Liver (tissue), 8 donors: ENCODE measurements at regions not wholly inside any gene's neighbourhood (a gene's known extent, or its start where the extent isn't known, plus 50 kb on each side); places are given as distances from the start of the nearest gene placed in this dataset.

ENCODE experiments used
- DNase-seq: peaks from one replicate; pipeline ENCODE4 v3.0.0-alpha.2; 2017; ENCODE audit warnings: low spot score
- H3K27ac ChIP-seq, 2 donors: one replicate each; pipeline ENCODE4 v1.7.0; 2013; ENCODE audit warnings: inconsistent platforms in 2 of 2, low read length in 2 of 2, control low read depth in 1 of 2, low read depth in 1 of 2, mild to moderate bottlenecking in 1 of 2
- H3K27me3 ChIP-seq, 4 donors: one replicate each; pipeline versions ENCODE4 v1.6.1 to v1.7.0; 2013; ENCODE audit warnings: low read length in 3 of 4, inconsistent platforms in 1 of 4, mild to moderate bottlenecking in 1 of 4, moderate library complexity in 1 of 4; ENCODE audit not compliant: control insufficient read depth in 4 of 4, insufficient read depth in 4 of 4
- H3K36me3 ChIP-seq, 4 donors: one replicate each; pipeline versions ENCODE4 v1.6.1 to v1.7.0; 2013; ENCODE audit warnings: low read length in 3 of 4, mild to moderate bottlenecking in 3 of 4, low read depth in 1 of 4, moderate library complexity in 1 of 4; ENCODE audit not compliant: control insufficient read depth in 4 of 4, insufficient read depth in 3 of 4
- H3K4me1 ChIP-seq, 4 donors: one replicate each; pipeline versions ENCODE4 v1.6.1 to v1.7.0; 2013; ENCODE audit warnings: low read length in 3 of 4, mild to moderate bottlenecking in 3 of 4, moderate library complexity in 1 of 4; ENCODE audit not compliant: control insufficient read depth in 4 of 4, insufficient read depth in 4 of 4
- H3K4me3 ChIP-seq, 3 donors: one replicate each; pipeline versions ENCODE4 v1.6.1 to v1.7.0; 2013; ENCODE audit warnings: low read length in 3 of 3, control low read depth in 1 of 3, low read depth in 1 of 3, mild to moderate bottlenecking in 1 of 3
- H3K9ac ChIP-seq, 2 donors: one replicate each; pipeline ENCODE4 v1.7.0; 2013; ENCODE audit warnings: low read length in 2 of 2, mild to moderate bottlenecking in 2 of 2, moderate library complexity in 2 of 2, control low read depth in 1 of 2, low read depth in 1 of 2
- H3K9me3 ChIP-seq, 4 donors: one replicate each; pipeline versions ENCODE4 v1.6.1 to v1.7.0; 2013; ENCODE audit warnings: low read length in 3 of 4; ENCODE audit not compliant: control insufficient read depth in 4 of 4
- EGR1 ChIP-seq, 2 donors: IDR thresholded peaks; 2 replicates each; pipeline ENCODE4 v1.6.1; 2016 to 2018; ENCODE audit warnings: antibody characterized with exemption in 2 of 2, low read depth in 2 of 2
- FOXA1 ChIP-seq: IDR thresholded peaks from 2 replicates; pipeline ENCODE4 v1.6.1; 2016; ENCODE audit warnings: antibody characterized with exemption
- GABPA ChIP-seq, 2 donors: IDR thresholded peaks in 1 of 2; conservative IDR thresholded peaks in 1 of 2; 2 replicates each; pipeline ENCODE4 v1.6.1; 2016; ENCODE audit warnings: antibody characterized with exemption in 2 of 2, mild to moderate bottlenecking in 1 of 2, moderate library complexity in 1 of 2
- HNF4A ChIP-seq, 2 donors: conservative IDR thresholded peaks; 2 replicates each; pipeline ENCODE4 v1.6.1; 2016; ENCODE audit warnings: antibody characterized with exemption in 2 of 2, mild to moderate bottlenecking in 2 of 2
- HNF4G ChIP-seq: IDR thresholded peaks from 2 replicates; pipeline ENCODE4 v1.6.1; 2016; ENCODE audit warnings: antibody characterized with exemption
- JUND ChIP-seq, 2 donors: IDR thresholded peaks; 2 replicates each; pipeline ENCODE4 v1.6.1; 2016; ENCODE audit warnings: antibody characterized with exemption in 2 of 2
- NR2F2 ChIP-seq: IDR thresholded peaks from 2 replicates; pipeline ENCODE4 v1.6.1; 2016; ENCODE audit warnings: antibody characterized with exemption
- RAD21 ChIP-seq, 2 donors: IDR thresholded peaks; 2 replicates each; pipeline ENCODE4 v1.6.1; 2016; ENCODE audit warnings: antibody characterized with exemption in 2 of 2, mild to moderate bottlenecking in 2 of 2
- RXRA ChIP-seq, 2 donors: IDR thresholded peaks; 2 replicates each; pipeline ENCODE4 v1.6.1; 2017 to 2018; ENCODE audit warnings: antibody characterized with exemption in 2 of 2, mild to moderate bottlenecking in 1 of 2
- SP1 ChIP-seq: IDR thresholded peaks from 2 replicates; pipeline ENCODE4 v1.6.1; 2018; ENCODE audit warnings: antibody characterized with exemption, mild to moderate bottlenecking
- TAF1 ChIP-seq: conservative IDR thresholded peaks from 2 replicates; pipeline ENCODE4 v1.6.1; 2016; ENCODE audit warnings: antibody characterized with exemption, mild to moderate bottlenecking
- YY1 ChIP-seq: IDR thresholded peaks from 2 replicates; pipeline ENCODE4 v1.6.1; 2016; ENCODE audit warnings: antibody characterized with exemption, mild to moderate bottlenecking
- WGBS: extraction: QIAGEN DNeasy Blood & Tissue Kit; methylation state at CpG from one replicate; pipeline ENCODE4 v1.1.7; 2013; 5-methylcytosine and 5-hydroxymethylcytosine counted together
- TF ChIP-seq, protein P1 (sequence below): fragments of 150-350 bp; IDR thresholded peaks from 2 replicates; pipeline ENCODE4 v1.5.1; 2017; ENCODE audit warnings: improper control_type of control experiment, low read depth, low read length; ENCODE audit not compliant: missing input control
- TF ChIP-seq, protein P2 (sequence below): IDR thresholded peaks from 2 replicates; pipeline ENCODE4 v1.6.1; 2016; ENCODE audit warnings: antibody characterized with exemption
- TF ChIP-seq, protein P3 (sequence below): IDR thresholded peaks from 2 replicates; pipeline ENCODE4 v1.6.1; 2016; ENCODE audit warnings: antibody characterized with exemption
- TF ChIP-seq, protein P4 (sequence below): IDR thresholded peaks from 2 replicates; pipeline ENCODE4 v1.6.1; 2016; ENCODE audit warnings: antibody characterized with exemption
- TF ChIP-seq, protein P5 (sequence below): IDR thresholded peaks from 2 replicates; pipeline ENCODE4 v1.6.1; 2016; ENCODE audit warnings: antibody characterized with exemption, mild to moderate bottlenecking
- donor health status: healthy.
- donor health status: healthy.
- donor health status: healthy.
- donor health status: healthy.
- donor health status: healthy.

DNA sequence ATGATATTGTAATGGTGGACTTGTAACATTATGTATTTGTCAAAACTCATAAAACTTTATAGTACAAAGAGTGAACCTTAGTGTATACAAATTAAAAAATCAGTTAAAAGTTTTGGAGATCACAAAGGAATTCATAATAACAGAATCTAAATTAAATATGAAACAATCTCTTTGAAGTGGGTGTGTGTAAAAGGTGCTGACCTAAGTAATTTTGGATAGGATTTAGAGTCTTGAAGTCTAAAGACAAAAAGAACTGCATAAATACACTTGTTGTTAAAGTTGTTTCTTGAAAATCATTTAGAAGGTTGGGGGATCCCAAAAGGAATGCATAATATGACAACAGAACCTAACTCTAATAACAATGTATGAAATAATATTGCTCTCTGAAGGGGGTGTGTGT lies 295.5 kb downstream of the PRR16 start (continued):
- TF ChIP-seq, protein P1, sequence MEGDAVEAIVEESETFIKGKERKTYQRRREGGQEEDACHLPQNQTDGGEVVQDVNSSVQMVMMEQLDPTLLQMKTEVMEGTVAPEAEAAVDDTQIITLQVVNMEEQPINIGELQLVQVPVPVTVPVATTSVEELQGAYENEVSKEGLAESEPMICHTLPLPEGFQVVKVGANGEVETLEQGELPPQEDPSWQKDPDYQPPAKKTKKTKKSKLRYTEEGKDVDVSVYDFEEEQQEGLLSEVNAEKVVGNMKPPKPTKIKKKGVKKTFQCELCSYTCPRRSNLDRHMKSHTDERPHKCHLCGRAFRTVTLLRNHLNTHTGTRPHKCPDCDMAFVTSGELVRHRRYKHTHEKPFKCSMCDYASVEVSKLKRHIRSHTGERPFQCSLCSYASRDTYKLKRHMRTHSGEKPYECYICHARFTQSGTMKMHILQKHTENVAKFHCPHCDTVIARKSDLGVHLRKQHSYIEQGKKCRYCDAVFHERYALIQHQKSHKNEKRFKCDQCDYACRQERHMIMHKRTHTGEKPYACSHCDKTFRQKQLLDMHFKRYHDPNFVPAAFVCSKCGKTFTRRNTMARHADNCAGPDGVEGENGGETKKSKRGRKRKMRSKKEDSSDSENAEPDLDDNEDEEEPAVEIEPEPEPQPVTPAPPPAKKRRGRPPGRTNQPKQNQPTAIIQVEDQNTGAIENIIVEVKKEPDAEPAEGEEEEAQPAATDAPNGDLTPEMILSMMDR, result no peak
- no peak for TF ChIP-seq NR2F2
- TF ChIP-seq, protein P2, sequence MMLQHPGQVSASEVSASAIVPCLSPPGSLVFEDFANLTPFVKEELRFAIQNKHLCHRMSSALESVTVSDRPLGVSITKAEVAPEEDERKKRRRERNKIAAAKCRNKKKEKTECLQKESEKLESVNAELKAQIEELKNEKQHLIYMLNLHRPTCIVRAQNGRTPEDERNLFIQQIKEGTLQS, result no peak

DNA sequence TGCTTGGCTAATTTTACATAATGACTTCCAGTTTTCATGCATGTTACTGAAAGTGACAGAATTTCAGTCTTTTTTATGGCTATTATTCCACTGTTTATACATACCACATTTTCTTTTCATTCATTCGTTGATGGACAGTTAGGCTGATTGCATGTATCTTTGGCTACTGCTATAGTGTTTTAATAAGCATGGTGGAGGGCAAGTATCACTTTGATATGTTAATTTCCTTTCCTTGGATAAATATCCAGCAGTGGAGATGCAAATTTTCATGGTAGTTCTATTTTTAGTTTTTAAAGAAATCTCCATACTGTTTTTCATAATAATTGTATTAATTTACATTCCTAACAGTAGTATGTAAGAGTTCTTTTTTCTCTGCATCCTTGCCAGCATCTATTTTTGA lies 297.9 kb downstream of the PRR16 start:
- Histone ChIP-seq H3K36me3 (no peaks in the 10 kb centered on the region), H3K4me1 (no peaks in the 10 kb centered on the region), H3K27me3 (no peaks in the 10 kb centered on the region), H3K9ac (no peak overlapping the region), H3K4me3 (no peak overlapping the region), H3K9me3 (no peaks in the 10 kb centered on the region), H3K27ac (no peak overlapping the region)
- WGBS, result 50% methylated on average over 1 of the region's 1 CpG
- TF ChIP-seq, protein P2, result no peak
- TF ChIP-seq TAF1 (no peak), NR2F2 (no peak), HNF4A (conservative IDR thresholded peaks at IDR 0.05) (no peak), YY1 (no peak), RXRA (IDR thresholded peaks at IDR 0.05) (no peak), FOXA1 (no peak)
- no peak for DNase-seq

DNA sequence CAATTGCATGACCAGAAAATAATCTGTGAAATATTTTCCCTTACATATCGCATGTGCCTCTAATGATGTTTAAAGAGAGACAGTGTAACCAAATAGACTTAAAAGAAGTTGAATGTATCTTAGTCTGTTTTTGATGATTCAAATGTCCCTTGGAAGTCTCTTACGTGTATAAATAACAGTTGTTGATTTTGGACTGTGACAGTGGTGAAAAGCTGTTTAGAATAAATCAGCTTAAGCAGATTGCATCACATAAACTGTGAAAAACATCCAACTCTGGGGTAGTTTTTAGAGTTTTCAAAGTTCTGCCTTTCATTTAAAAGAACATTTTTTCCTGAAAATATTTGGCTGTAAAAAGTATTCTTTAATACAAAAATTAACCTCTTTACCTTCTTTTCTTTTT lies 301.1 kb downstream of the PRR16 start:
- Histone ChIP-seq H3K27ac (no peak overlapping the region), H3K4me1 (no peaks in the 10 kb centered on the region), H3K27me3 (no peaks in the 10 kb centered on the region), H3K9ac (no peak overlapping the region), H3K36me3 (no peaks in the 10 kb centered on the region), H3K4me3 (no peak overlapping the region), H3K9me3 (no peaks in the 10 kb centered on the region)
- TF ChIP-seq GABPA (IDR thresholded peaks at IDR 0.05 in 1 of 2, conservative IDR thresholded peaks at IDR 0.05 in 1 of 2) (no peak), RXRA (IDR thresholded peaks at IDR 0.05) (no peak), HNF4A (conservative IDR thresholded peaks at IDR 0.05) (no peak), NR2F2 (no peak)
- WGBS, result 58% methylated on average over 2 of the region's 2 CpGs
- DNase-seq, result no peak

DNA sequence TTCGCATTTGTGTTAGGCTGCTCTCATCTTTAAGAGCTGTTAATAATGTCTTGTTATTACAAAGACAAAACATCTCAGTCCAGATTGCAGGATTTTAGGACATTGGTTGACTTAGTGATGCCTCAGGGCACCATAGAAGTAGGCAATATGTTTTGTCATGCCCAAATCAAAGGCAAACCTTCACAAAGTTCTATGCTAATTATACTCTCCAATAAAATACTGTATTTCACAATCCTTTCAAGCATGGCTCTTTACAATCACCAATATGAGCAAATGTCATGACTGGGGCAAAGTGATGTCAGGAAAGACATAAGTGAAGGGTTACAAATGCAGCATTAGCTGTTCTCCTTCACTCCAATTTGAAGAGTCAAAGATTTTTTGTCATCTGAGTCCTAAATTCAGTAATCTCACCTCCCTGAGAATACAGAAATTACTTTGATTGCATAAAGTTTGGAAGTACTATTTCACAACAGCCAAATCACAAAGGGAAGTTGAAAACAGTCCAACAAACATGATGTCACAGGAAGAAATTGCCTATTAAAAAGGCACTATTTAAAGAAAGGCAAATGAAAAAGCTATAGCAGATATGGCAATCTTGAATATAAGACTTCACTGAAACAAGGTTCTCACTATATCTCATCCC lies 303.2 kb downstream of the PRR16 start:
- H3K27me3 ChIP-seq, result no peaks in the 10 kb centered on the region
- no peak overlapping the region for H3K27ac ChIP-seq
- no peak overlapping the region for H3K4me3 ChIP-seq
- TF ChIP-seq, protein P3, sequence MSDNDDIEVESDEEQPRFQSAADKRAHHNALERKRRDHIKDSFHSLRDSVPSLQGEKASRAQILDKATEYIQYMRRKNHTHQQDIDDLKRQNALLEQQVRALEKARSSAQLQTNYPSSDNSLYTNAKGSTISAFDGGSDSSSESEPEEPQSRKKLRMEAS, result no peak
- TF ChIP-seq RXRA (IDR thresholded peaks at IDR 0.05) (no peak), HNF4G (no peak), HNF4A (conservative IDR thresholded peaks at IDR 0.05) (no peak), GABPA (IDR thresholded peaks at IDR 0.05 in 1 of 2, conservative IDR thresholded peaks at IDR 0.05 in 1 of 2) (no peak), NR2F2 (no peak), SP1 (no peak), RAD21 (IDR thresholded peaks at IDR 0.05) (no peak), JUND (IDR thresholded peaks at IDR 0.05) (no peak), FOXA1 (no peak), EGR1 (IDR thresholded peaks at IDR 0.05; ENCODE audit: low read depth in 2 of 2) (no peak)
- TF ChIP-seq, protein P4, sequence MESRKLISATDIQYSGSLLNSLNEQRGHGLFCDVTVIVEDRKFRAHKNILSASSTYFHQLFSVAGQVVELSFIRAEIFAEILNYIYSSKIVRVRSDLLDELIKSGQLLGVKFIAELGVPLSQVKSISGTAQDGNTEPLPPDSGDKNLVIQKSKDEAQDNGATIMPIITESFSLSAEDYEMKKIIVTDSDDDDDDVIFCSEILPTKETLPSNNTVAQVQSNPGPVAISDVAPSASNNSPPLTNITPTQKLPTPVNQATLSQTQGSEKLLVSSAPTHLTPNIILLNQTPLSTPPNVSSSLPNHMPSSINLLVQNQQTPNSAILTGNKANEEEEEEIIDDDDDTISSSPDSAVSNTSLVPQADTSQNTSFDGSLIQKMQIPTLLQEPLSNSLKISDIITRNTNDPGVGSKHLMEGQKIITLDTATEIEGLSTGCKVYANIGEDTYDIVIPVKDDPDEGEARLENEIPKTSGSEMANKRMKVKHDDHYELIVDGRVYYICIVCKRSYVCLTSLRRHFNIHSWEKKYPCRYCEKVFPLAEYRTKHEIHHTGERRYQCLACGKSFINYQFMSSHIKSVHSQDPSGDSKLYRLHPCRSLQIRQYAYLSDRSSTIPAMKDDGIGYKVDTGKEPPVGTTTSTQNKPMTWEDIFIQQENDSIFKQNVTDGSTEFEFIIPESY, result no peak
- TF ChIP-seq, protein P5, sequence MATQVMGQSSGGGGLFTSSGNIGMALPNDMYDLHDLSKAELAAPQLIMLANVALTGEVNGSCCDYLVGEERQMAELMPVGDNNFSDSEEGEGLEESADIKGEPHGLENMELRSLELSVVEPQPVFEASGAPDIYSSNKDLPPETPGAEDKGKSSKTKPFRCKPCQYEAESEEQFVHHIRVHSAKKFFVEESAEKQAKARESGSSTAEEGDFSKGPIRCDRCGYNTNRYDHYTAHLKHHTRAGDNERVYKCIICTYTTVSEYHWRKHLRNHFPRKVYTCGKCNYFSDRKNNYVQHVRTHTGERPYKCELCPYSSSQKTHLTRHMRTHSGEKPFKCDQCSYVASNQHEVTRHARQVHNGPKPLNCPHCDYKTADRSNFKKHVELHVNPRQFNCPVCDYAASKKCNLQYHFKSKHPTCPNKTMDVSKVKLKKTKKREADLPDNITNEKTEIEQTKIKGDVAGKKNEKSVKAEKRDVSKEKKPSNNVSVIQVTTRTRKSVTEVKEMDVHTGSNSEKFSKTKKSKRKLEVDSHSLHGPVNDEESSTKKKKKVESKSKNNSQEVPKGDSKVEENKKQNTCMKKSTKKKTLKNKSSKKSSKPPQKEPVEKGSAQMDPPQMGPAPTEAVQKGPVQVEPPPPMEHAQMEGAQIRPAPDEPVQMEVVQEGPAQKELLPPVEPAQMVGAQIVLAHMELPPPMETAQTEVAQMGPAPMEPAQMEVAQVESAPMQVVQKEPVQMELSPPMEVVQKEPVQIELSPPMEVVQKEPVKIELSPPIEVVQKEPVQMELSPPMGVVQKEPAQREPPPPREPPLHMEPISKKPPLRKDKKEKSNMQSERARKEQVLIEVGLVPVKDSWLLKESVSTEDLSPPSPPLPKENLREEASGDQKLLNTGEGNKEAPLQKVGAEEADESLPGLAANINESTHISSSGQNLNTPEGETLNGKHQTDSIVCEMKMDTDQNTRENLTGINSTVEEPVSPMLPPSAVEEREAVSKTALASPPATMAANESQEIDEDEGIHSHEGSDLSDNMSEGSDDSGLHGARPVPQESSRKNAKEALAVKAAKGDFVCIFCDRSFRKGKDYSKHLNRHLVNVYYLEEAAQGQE, result no peak
- TF ChIP-seq, protein P2, result no peak

More for the DNA sequence above, 303.2 kb downstream of the PRR16 start:
- Histone ChIP-seq H3K36me3 (no peaks in the 10 kb centered on the region), H3K4me1 (no peaks in the 10 kb centered on the region), H3K9me3 (no peaks in the 10 kb centered on the region), H3K9ac (no peak overlapping the region)
- no peak for DNase-seq
- WGBS, result 58% methylated on average over 1 of the region's 1 CpG
